Activated CD4-positive, alpha-beta memory T cell treated with anti-CD3 and anti-CD28 coated beads, Interleukin-2, amount 10 ng/mL, durations not matched to agents 7 days and 5 days (primary cell): ENCODE measurements at regions not wholly inside any gene's neighbourhood (a gene's known extent, or its start where the extent isn't known, plus 50 kb on each side); places are given as distances from the start of the nearest gene placed in this dataset.
"Not testable (repeated sequence)": the region's sequence is repeated elsewhere in the genome, so short reads cannot be mapped to it uniquely, and the experiment has no call there.

Experiments used
- CTCF ChIA-PET: fragments of 350-600 bp; sonication (Branson Sonifier 250); formaldehyde crosslinking; loops from one replicate; lab custom pipeline; 2021; ENCODE audit warnings: antibody characterized with exemption, inconsistent platforms; lab: Charles Lee
- POLR2A ChIA-PET: fragments of 350-600 bp; sonication (Branson Sonifier 250); formaldehyde crosslinking; loops from one replicate; lab custom pipeline; 2021; ENCODE audit warnings: antibody characterized with exemption; lab: Charles Lee
- DNase-seq: peaks from one replicate; pipeline ENCODE4 v3.0.0-alpha.2; 2020
- H3K27ac Mint-ChIP-seq: one replicate; pipeline ENCODE4 v1.8.0; 2021; ENCODE audit warnings: mild to moderate bottlenecking, mixed read lengths
- H3K27me3 Mint-ChIP-seq: one replicate; pipeline ENCODE4 v1.8.0; 2021; ENCODE audit warnings: mixed read lengths
- H3K36me3 Mint-ChIP-seq: one replicate; pipeline ENCODE4 v1.8.0; 2021; ENCODE audit warnings: low read depth, mixed read lengths
- H3K4me1 Mint-ChIP-seq: one replicate; pipeline ENCODE4 v1.8.0; 2021; ENCODE audit warnings: mixed read lengths
- H3K4me3 Mint-ChIP-seq: one replicate; pipeline ENCODE4 v1.8.0; 2021; ENCODE audit warnings: mild to moderate bottlenecking, mixed read lengths
- H3K9me3 Mint-ChIP-seq: one replicate; pipeline ENCODE4 v1.8.0; 2021; ENCODE audit warnings: mixed read lengths

- Mint-ChIP-seq H3K27me3 (no peaks in the 10 kb centered on the region), H3K36me3 (no peaks in the 10 kb centered on the region), H3K27ac (no peak overlapping the region), H3K9me3 (peaks cover 12% of the 10 kb centered on the region), H3K4me3 (no peak overlapping the region), H3K4me1 (no peaks in the 10 kb centered on the region)
- ChIA-PET POLR2A (no interaction called here), CTCF (no interaction called here)
- no peak for DNase-seq
These were observed 769.0 kb downstream of the BRINP3 start for GRCh38 chr1:189708674-189709073.

GRCh38 chr1:189718147-189718795, 759.4 kb downstream of the BRINP3 start:
- H3K9me3 Mint-ChIP-seq, H3K4me1 Mint-ChIP-seq, H3K27me3 Mint-ChIP-seq, POLR2A ChIA-PET, H3K27ac Mint-ChIP-seq, CTCF ChIA-PET, H3K4me3 Mint-ChIP-seq, H3K36me3 Mint-ChIP-seq, DNase-seq: not testable (repeated sequence)

GRCh38 chr1:189726806-189727205, 750.9 kb downstream of the BRINP3 start:
- ChIA-PET POLR2A (no interaction called here), CTCF (no interaction called here)
- no peaks in the 10 kb centered on the region for H3K4me1 Mint-ChIP-seq

GRCh38 chr1:189751311-189751710, 726.4 kb downstream of the BRINP3 start:
- H3K36me3 Mint-ChIP-seq = no peaks in the 10 kb centered on the region
- H3K4me1 Mint-ChIP-seq = no peaks in the 10 kb centered on the region
- peaks cover 7% of the 10 kb centered on the region for H3K9me3 Mint-ChIP-seq
- ChIA-PET CTCF (no interaction called here), POLR2A (no interaction called here)
- no peak overlapping the region for H3K27ac Mint-ChIP-seq
- H3K27me3 Mint-ChIP-seq = no peaks in the 10 kb centered on the region
- H3K4me3 Mint-ChIP-seq = no peak overlapping the region
- no peak for DNase-seq

More at GRCh38 chr1:189726806-189727205, 750.9 kb downstream of the BRINP3 start:
- DNase-seq = no peak
- peaks cover 12% of the 10 kb centered on the region for H3K9me3 Mint-ChIP-seq
- no peak overlapping the region for H3K4me3 Mint-ChIP-seq
- no peak overlapping the region for H3K27ac Mint-ChIP-seq
- H3K36me3 Mint-ChIP-seq = no peaks in the 10 kb centered on the region
- no peaks in the 10 kb centered on the region for H3K27me3 Mint-ChIP-seq

GRCh38 chr1:189752461-189752995, 725.1 kb downstream of the BRINP3 start:
- no peaks in the 10 kb centered on the region for H3K4me1 Mint-ChIP-seq
- H3K4me3 Mint-ChIP-seq = no peak overlapping the region
- H3K36me3 Mint-ChIP-seq = no peaks in the 10 kb centered on the region
- CTCF ChIA-PET = no interaction called here
- DNase-seq = no peak
- peaks cover 9% of the 10 kb centered on the region for H3K9me3 Mint-ChIP-seq
- no peaks in the 10 kb centered on the region for H3K27me3 Mint-ChIP-seq
- POLR2A ChIA-PET = no interaction called here
- no peak overlapping the region for H3K27ac Mint-ChIP-seq

GRCh38 chr1:189755100-189755499, 722.6 kb downstream of the BRINP3 start:
- H3K4me1 Mint-ChIP-seq, H3K9me3 Mint-ChIP-seq, DNase-seq, H3K27me3 Mint-ChIP-seq, POLR2A ChIA-PET, H3K27ac Mint-ChIP-seq, H3K4me3 Mint-ChIP-seq, CTCF ChIA-PET, H3K36me3 Mint-ChIP-seq: not testable (repeated sequence)

- no peak for DNase-seq
- CTCF ChIA-PET = interaction anchor here (0.7 kb wide), 1 partner anchor 134 kb away, joined by 3 read pairs; no protein-coding TSS in a partner anchor
- no peaks in the 10 kb centered on the region for H3K36me3 Mint-ChIP-seq
- no peak overlapping the region for H3K27ac Mint-ChIP-seq
- POLR2A ChIA-PET = no interaction called here
- no peak overlapping the region for H3K4me3 Mint-ChIP-seq
- H3K9me3 Mint-ChIP-seq = peaks cover 3% of the 10 kb centered on the region
- no peaks in the 10 kb centered on the region for H3K27me3 Mint-ChIP-seq
- no peaks in the 10 kb centered on the region for H3K4me1 Mint-ChIP-seq
These were observed 713.0 kb downstream of the BRINP3 start for GRCh38 chr1:189764391-189765320.

GRCh38 chr1:189769448-189769847, 708.2 kb downstream of the BRINP3 start:
- no peaks in the 10 kb centered on the region for H3K4me1 Mint-ChIP-seq
- no peaks in the 10 kb centered on the region for H3K27me3 Mint-ChIP-seq

GRCh38 chr1:189774721-189775287, 702.9 kb downstream of the BRINP3 start:
- no peak overlapping the region for H3K27ac Mint-ChIP-seq
- no peaks in the 10 kb centered on the region for H3K4me1 Mint-ChIP-seq
- peaks cover 2% of the 10 kb centered on the region for H3K9me3 Mint-ChIP-seq
- ChIA-PET POLR2A (no interaction called here), CTCF (no interaction called here)
- no peak overlapping the region for H3K4me3 Mint-ChIP-seq
- no peak for DNase-seq
- H3K27me3 Mint-ChIP-seq = no peaks in the 10 kb centered on the region
- no peaks in the 10 kb centered on the region for H3K36me3 Mint-ChIP-seq

More at GRCh38 chr1:189769448-189769847, 708.2 kb downstream of the BRINP3 start:
- no peak overlapping the region for H3K4me3 Mint-ChIP-seq
- no peak for DNase-seq
- POLR2A ChIA-PET = no interaction called here
- H3K27ac Mint-ChIP-seq = no peak overlapping the region
- no peaks in the 10 kb centered on the region for H3K36me3 Mint-ChIP-seq
- peaks cover 3% of the 10 kb centered on the region for H3K9me3 Mint-ChIP-seq
- CTCF ChIA-PET = no interaction called here

- DNase-seq = no peak
- no peaks in the 10 kb centered on the region for H3K27me3 Mint-ChIP-seq
- peaks cover 2% of the 10 kb centered on the region for H3K9me3 Mint-ChIP-seq
- no peaks in the 10 kb centered on the region for H3K36me3 Mint-ChIP-seq
- ChIA-PET POLR2A (no interaction called here), CTCF (no interaction called here)
- no peak overlapping the region for H3K27ac Mint-ChIP-seq
- no peaks in the 10 kb centered on the region for H3K4me1 Mint-ChIP-seq
- H3K4me3 Mint-ChIP-seq = no peak overlapping the region
These were observed 702.3 kb downstream of the BRINP3 start for GRCh38 chr1:189775343-189775742.

GRCh38 chr1:189779034-189779433, 698.6 kb downstream of the BRINP3 start:
- H3K27me3 Mint-ChIP-seq = no peaks in the 10 kb centered on the region
- POLR2A ChIA-PET = no interaction called here

GRCh38 chr1:189782295-189782694, 695.4 kb downstream of the BRINP3 start:
- CTCF ChIA-PET = no interaction called here
- DNase-seq = no peak
- Mint-ChIP-seq H3K4me1 (no peaks in the 10 kb centered on the region), H3K4me3 (no peak overlapping the region), H3K27ac (no peak overlapping the region), H3K36me3 (no peaks in the 10 kb centered on the region), H3K27me3 (no peaks in the 10 kb centered on the region), H3K9me3 (peaks cover 6% of the 10 kb centered on the region)
- POLR2A ChIA-PET = no interaction called here

More at GRCh38 chr1:189779034-189779433, 698.6 kb downstream of the BRINP3 start:
- Mint-ChIP-seq H3K4me3 (no peak overlapping the region), H3K9me3 (peaks cover 2% of the 10 kb centered on the region), H3K36me3 (no peaks in the 10 kb centered on the region), H3K4me1 (no peaks in the 10 kb centered on the region), H3K27ac (no peak overlapping the region)
- CTCF ChIA-PET = no interaction called here
- DNase-seq = no peak

GRCh38 chr1:189783456-189783855, 694.2 kb downstream of the BRINP3 start:
- no peaks in the 10 kb centered on the region for H3K4me1 Mint-ChIP-seq
- ChIA-PET CTCF (no interaction called here), POLR2A (no interaction called here)
- H3K27me3 Mint-ChIP-seq = no peaks in the 10 kb centered on the region
- H3K9me3 Mint-ChIP-seq = peaks cover 4% of the 10 kb centered on the region
- no peak for DNase-seq
- no peak overlapping the region for H3K27ac Mint-ChIP-seq
- H3K4me3 Mint-ChIP-seq = no peak overlapping the region
- H3K36me3 Mint-ChIP-seq = no peaks in the 10 kb centered on the region
